Stimulated activated naive CD8-positive, alpha-beta T cell treated with anti-CD3 and anti-CD28 coated beads, Interleukin-15, Interleukin-2, amounts not matched to agents 100 U/mL and 50 U/mL, for 24 hours (primary cell): ENCODE measurements at regions not wholly inside any gene's neighbourhood (a gene's known extent, or its start where the extent isn't known, plus 50 kb on each side); places are given as distances from the start of the nearest gene placed in this dataset.

Source experiments
- ATAC-seq: fragments of 150-1000 bp; cut with Tn5 transposase; one replicate; pipeline ENCODE4 v1.10.0; 2021
- DNase-seq: peaks from one replicate; pipeline ENCODE4 v3.0.0; 2021

DNA sequence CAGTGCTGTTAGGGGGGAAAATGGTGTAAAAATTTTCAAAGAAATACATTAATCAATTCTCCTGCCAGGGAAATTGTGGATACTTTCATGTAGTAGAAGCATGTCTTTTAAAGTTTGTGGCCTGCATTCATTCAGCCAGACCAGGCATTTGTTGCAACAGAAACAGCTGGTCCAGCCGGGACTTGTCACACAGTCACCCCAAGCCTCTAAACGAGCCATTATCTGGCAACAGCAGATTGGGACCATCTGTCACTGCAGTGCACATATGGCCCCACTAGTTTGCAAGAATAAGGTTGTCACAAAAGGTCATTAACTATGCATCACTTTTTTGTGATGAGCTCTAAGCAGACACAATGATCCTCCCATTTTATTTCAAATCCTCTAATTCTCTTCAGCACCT lies 193.9 kb downstream of the PHLDA1 start:
- ATAC-seq: no peak

GRCh38 chr12:75836533-75836932 lies 195.0 kb downstream of the PHLDA1 start:
- no peak for DNase-seq
- no peak for ATAC-seq

More for the DNA sequence above, 193.9 kb downstream of the PHLDA1 start:
- no peak for DNase-seq

DNA sequence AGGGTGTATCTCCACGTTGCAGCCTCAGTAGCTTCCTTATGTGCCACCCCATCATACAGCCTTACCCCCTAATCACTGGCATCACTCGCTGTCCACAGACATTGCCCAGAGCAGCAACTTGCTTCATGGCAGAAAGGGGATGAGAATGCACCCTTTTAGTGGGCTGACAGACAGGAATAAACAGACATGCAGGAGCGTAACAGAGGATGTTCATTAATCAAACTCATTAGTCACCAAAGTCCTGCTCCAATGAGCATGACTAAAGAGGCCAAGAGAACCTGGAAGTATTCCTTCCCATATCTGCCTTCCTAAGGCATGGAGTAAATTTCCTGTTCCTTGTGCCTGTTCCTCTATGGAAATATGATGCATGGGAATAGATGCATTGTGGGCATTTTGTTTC lies 197.0 kb downstream of the PHLDA1 start:
- ATAC-seq (no peak), DNase-seq (no peak)

DNA sequence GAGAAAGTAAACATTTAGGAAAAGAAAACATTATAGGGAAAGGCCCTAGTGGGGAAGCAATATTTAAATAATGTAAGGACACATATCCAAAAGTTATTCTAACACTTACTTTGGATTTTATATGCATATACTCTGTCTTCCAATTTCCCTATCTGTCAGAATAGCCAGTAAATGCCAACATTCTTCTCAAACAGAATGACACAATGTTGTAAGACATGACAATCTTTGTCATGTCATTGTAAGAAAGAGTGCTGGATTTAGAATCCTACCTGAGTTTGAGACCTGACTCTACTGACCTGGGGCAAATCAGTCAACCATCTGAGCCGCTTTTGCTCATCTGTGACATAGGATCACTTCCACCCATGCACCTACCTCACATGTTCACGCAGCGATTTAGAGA lies 198.3 kb downstream of the PHLDA1 start:
- ATAC-seq: no peak
- DNase-seq: no peak

- ATAC-seq (no peak), DNase-seq (no peak)
Observed at GRCh38 chr12:75831402-75831801, 200.2 kb downstream of the PHLDA1 start.

- ATAC-seq (no peak), DNase-seq (no peak)
Observed at GRCh38 chr12:75827061-75827460, 204.5 kb downstream of the PHLDA1 start.

DNA sequence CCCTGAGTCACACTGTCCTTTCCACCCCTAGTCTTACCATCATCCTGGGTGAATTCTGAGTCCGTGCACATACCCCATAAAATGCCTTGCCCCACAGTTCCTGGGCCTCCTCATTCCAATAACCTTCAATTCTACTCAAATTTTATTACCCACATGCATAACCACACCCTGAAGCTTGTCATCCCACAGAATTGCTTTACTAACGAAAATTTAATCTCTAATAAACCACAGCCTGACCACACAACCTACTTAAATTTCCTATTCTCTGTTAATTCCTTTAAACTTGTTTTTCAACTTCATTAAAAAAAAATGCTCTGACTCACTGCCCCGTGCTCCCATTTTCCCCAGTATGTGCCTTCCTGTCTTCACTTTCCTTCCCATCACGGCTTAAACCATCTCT lies 205.9 kb downstream of the PHLDA1 start:
- DNase-seq (no peak), ATAC-seq (peak; percentile 32)

GRCh38 chr12:75823475-75823874 lies 208.1 kb downstream of the PHLDA1 start:
- DNase-seq (no peak), ATAC-seq (no peak)

DNA sequence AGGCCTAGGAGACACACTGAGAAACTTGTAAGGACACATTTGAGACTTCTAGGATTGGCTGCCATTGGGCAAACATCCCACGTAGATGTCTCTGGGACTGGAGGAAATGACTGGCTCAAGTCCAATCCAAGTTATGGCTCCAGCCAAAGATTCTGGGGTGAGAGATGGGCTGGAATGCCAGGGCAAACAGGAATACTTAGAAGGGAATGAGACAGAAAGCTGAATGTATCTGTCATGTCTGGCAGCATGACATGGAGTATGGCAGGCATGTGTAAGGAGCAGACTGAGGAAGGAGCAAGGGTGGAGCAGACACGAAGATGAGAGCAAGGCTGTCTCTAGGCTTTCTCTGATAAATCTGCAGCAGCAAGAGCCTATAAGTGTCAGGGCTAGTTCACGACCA lies 209.2 kb downstream of the PHLDA1 start:
- DNase-seq (no peak), ATAC-seq (no peak)

DNA sequence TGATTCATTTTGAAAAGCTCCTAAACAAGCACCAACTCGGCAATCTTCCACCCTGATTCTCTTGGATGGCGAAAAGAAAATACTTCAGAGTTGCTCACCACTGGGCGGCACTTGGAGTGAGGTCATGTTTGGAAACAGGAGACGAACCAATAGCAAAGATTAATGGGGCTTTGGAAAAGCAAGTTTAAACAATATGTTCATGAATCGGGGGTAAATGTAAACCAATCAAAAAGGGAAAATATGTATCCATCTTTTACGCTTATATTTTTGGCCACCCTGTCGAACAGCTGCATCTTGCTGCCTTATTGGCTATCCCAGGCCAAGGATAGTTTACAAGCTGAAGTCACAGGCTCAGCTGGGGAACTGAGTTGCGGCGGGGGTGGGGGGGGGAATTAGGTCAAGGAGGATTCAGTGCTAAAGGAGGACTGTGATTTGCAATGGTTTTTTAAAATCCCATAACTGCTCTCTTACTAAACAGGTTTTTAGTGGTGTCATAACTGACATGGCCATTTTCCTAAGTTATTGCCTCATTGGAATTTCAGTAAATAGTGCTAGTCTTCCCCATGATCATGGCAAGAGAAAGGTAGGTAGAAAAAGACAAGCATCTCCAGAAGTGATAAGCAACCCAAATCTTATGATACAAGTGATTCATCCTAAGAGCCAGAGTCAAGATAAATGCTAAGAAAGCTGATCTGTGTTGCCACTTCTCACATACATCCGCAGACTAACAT lies 210.6 kb downstream of the PHLDA1 start:
- ATAC-seq (no peak), DNase-seq (no peak)

GRCh38 chr12:75820071-75820470 lies 211.5 kb downstream of the PHLDA1 start:
- ATAC-seq: no peak
- DNase-seq: no peak

DNA sequence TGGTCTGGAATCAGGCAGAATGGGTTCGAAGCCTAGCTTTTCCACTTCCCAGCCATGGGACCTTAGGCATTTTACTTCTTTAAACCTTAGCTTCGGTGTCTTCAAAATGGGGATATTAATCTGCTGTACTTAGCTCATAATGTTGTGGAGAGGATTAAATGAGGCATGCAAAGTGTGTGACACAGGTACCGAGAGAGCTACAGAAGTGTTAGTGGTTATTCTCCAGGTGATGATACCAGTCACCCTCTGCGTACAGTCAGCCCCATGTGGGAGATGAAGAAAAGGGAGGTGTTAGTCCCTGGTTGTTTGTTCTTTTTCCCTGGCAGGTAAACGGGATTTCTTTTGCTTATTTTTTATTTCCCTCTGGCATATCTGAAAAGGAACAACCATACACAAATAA lies 212.1 kb downstream of the PHLDA1 start:
- ATAC-seq (no peak), DNase-seq (no peak)

- no peak for DNase-seq
- no peak for ATAC-seq
Observed at GRCh38 chr12:75818863-75819262, 212.7 kb downstream of the PHLDA1 start.

- no peak for DNase-seq
- ATAC-seq: peak; percentile 75
Observed at GRCh38 chr12:75816897-75817296, 214.7 kb downstream of the PHLDA1 start.

GRCh38 chr12:75815756-75816155 lies 215.8 kb downstream of the PHLDA1 start:
- ATAC-seq (no peak), DNase-seq (no peak)

DNA sequence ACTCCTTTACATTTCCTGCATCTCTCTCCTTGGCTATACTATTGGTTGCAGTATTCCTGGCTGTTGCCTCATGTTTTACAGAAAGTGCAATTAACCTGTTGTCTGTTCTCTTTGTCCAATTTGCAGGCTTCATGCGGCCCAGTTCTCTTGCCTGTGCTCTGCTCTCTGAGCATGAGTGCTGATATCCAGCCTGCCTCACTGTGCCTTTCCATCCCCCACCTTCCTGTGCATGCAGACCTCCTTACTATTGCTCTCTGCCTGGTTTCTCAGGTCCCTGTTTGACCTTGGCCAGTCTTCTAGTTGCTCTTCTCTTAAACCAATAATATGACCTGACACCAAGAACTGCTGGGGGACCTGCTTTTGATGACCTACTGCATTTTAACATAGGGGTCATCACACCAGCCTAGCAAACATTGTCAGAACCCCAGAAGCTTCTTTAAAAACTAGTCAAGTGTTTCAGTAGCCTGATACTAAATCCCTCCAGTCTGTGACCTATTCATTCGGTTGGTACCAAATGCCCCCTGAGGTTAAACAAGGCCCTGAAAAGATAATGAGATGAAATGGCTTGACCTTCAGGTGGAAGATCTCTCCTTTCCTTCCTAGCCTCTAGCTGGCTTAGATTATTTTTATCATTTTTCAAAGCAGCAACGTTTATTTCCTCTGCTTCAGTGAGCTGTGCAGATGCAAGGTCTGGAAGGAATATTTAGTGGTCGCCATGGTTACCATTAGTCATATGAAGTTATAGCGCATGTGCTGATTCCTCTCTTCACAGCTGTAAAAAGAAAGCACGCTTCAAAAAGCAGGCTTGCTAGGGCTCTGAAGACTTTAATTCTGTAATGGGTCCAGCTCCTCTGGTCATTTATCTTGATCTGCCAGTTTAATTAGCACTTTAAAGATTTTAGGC lies 216.5 kb downstream of the PHLDA1 start:
- peak; percentile 47 for ATAC-seq
- DNase-seq: no peak

DNA sequence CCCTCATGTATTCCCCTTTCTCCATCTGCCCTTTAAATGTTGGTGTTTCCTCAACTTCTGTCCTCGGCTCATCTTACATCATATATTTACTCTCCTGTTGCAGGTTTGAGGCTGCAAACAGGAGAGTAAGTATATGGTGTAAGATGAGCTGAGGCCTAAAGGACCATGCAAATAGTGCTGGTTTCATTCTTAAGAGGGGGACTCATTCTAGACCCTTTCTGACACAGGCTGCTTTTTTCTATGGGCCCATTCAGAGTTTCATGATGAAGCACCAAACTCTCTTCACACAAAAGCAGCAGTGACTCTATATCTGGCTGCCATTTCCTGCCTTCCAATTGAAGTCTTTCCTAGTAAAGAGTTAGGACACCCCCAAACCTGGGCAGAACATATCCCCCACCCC lies 218.5 kb downstream of the PHLDA1 start:
- ATAC-seq: no peak
- no peak for DNase-seq

GRCh38 chr12:75812271-75813018 lies 219.1 kb downstream of the PHLDA1 start:
- DNase-seq (no peak), ATAC-seq (peak; percentile 19)

GRCh38 chr12:75809746-75810145 lies 221.8 kb downstream of the PHLDA1 start:
- ATAC-seq: no peak
- no peak for DNase-seq

DNA sequence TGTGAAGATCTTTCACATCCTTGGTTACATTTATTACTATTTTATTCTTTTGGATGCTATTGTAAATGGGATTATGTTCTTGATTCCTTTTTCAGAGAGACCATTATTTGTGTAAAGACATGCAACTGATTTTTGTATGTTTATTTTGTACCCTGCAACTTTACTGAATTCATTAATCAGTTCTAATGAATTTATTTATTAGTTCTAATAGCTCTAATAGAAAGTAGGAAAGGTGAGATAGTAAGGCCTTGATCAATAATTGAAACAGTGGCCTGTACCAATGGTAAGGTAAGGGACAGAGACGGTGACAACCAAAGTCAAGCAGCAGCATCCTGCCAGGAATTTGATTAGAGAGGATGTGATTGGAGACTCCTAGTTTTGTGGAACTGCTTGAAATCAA lies 224.1 kb downstream of the PHLDA1 start:
- no peak for ATAC-seq
- no peak for DNase-seq

DNA sequence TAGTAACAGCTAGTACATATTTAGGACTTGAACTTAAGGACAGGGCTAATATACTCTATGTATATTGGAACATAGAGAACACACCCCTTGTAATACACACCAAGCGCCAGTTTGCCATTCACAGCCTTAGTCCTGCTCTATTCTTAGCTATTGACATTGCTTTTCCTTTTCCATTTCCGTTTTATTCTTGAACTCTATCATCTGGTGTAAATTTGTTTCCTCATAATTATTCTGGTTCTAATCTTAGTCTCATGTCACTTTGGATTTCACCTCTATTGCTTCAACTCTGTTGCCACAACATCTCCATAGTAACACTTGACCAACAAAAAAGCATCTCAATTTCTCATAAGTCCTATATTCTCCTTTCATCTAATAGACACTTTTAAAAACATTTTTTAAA lies 225.7 kb downstream of the PHLDA1 start:
- DNase-seq (no peak), ATAC-seq (no peak)

DNA sequence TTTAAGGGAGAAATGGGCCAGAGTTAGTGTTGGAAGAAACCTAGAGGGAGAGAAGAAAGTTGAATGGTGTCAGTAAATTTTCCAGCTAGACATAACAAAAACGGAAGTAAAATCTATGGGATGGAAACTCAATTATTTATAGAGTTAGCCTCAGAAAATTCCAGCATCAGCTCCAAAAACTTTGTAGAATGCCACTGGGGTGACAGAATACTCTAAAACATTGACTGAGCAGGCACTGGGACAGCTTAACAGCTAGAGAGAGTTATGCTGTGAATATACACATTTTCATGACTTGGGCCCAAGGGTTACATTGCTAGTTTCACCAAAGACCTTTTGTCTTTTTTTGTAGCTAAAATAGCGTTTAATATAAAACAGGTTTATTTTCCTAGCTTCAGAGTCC lies 226.3 kb downstream of the PHLDA1 start:
- ATAC-seq: no peak
- no peak for DNase-seq
